HEK293 (cell line): ENCODE measurements at regions not wholly inside any gene's neighbourhood (a gene's known extent, or its start where the extent isn't known, plus 50 kb on each side); places are given as distances from the start of the nearest gene placed in this dataset.

ENCODE experiments used
- CTCF ChIA-PET: fragments of 350-600 bp; formaldehyde crosslinking; extraction: SDS; loops from one replicate; lab custom pipeline; 2021; ENCODE audit warnings: antibody characterized with exemption; lab: Yijun Ruan, JAX
- POLR2A ChIA-PET: fragments of 300-600 bp; formaldehyde crosslinking; extraction: SDS; loops from one replicate; lab custom pipeline; 2020; ENCODE audit warnings: antibody characterized with exemption, inconsistent platforms; lab: Yijun Ruan, JAX
- H3K27ac ChIP-seq: fragments of 200-500 bp; sonication (Bioruptor generic); 2 replicates; pipeline ENCODE4 v1.5.1; 2014; ENCODE audit warnings: low read depth, low read length, control low read depth, inconsistent platforms; ENCODE audit errors: extremely low read depth
- H3K36me3 ChIP-seq, 2 experiments: fragments of 200-500 bp in 1 of 2; sonication (Bioruptor generic) in 1 of 2; 1 replicate in 1 of 2; 2 replicates in 1 of 2; pipeline ENCODE4 v1.5.1; 2014 to 2017; ENCODE audit warnings: inconsistent platforms in 2 of 2, low read length in 2 of 2; ENCODE audit not compliant: control insufficient read depth in 2 of 2, insufficient read depth in 1 of 2
- H3K4me1 ChIP-seq: fragments of 200-500 bp; sonication (Bioruptor generic); 2 replicates; pipeline ENCODE4 v1.5.1; 2014; ENCODE audit warnings: mild to moderate bottlenecking, low read length, inconsistent platforms; ENCODE audit not compliant: control insufficient read depth, insufficient read depth
- H3K4me3 ChIP-seq: 2 replicates; pipeline ENCODE4 v1.5.1; 2011; ENCODE audit warnings: low read depth, mild to moderate bottlenecking, control low read depth, low read length, moderate library complexity
- H3K9me3 ChIP-seq: fragments of 200-500 bp; sonication (Bioruptor generic); 2 replicates; pipeline ENCODE4 v1.5.1; 2014; ENCODE audit warnings: low read depth, low read length, inconsistent platforms; ENCODE audit not compliant: control insufficient read depth, insufficient read depth
- BCL11A ChIP-seq: fragments of 450-650 bp; formaldehyde crosslinking; IDR thresholded peaks from 2 replicates; pipeline ENCODE4 v1.5.1; 2016; ENCODE audit warnings: low read depth, missing biosample characterization, missing genetic modification characterization
- GFI1B ChIP-seq: fragments of 450-650 bp; formaldehyde crosslinking; IDR thresholded peaks from 2 replicates; pipeline ENCODE4 v1.5.1; 2016; ENCODE audit warnings: missing biosample characterization, missing genetic modification characterization
- GLI4 ChIP-seq: fragments of 450-650 bp; formaldehyde crosslinking; IDR thresholded peaks from 2 replicates; pipeline ENCODE4 v1.5.1; 2016; ENCODE audit warnings: missing biosample characterization, missing genetic modification characterization
- REPIN1 ChIP-seq: fragments of 450-650 bp; formaldehyde crosslinking; IDR thresholded peaks from 2 replicates; pipeline ENCODE4 v1.5.1; 2017; ENCODE audit warnings: missing biosample characterization, missing genetic modification characterization, low read depth
- SP3 ChIP-seq: fragments of 450-650 bp; formaldehyde crosslinking; IDR thresholded peaks from 2 replicates; pipeline ENCODE4 v1.5.1; 2016; ENCODE audit warnings: missing biosample characterization, missing genetic modification characterization
- ZBTB1 ChIP-seq: fragments of 450-650 bp; formaldehyde crosslinking; IDR thresholded peaks from 2 replicates; pipeline ENCODE4 v1.5.1; 2016; ENCODE audit warnings: missing biosample characterization, missing genetic modification characterization
- ZBTB21 ChIP-seq: fragments of 450-650 bp; formaldehyde crosslinking; IDR thresholded peaks from 2 replicates; pipeline ENCODE4 v1.5.1; 2017; ENCODE audit warnings: missing biosample characterization, missing genetic modification characterization
- ZFP37 ChIP-seq: fragments of 450-650 bp; formaldehyde crosslinking; IDR thresholded peaks from 2 replicates; pipeline ENCODE4 v1.5.1; 2016; ENCODE audit warnings: missing biosample characterization, missing genetic modification characterization
- ZNF121 ChIP-seq: fragments of 450-650 bp; formaldehyde crosslinking; IDR thresholded peaks from 2 replicates; pipeline ENCODE4 v1.5.1; 2016; ENCODE audit warnings: missing biosample characterization, missing genetic modification characterization
- ZNF132 ChIP-seq: fragments of 450-650 bp; formaldehyde crosslinking; IDR thresholded peaks from 2 replicates; pipeline ENCODE4 v1.5.1; 2017; ENCODE audit warnings: missing biosample characterization, missing genetic modification characterization, borderline replicate concordance
- ZNF146 ChIP-seq: fragments of 450-650 bp; formaldehyde crosslinking; IDR thresholded peaks from 2 replicates; pipeline ENCODE4 v1.5.1; 2016; ENCODE audit warnings: missing biosample characterization, missing genetic modification characterization
- ZNF16 ChIP-seq: fragments of 450-650 bp; formaldehyde crosslinking; IDR thresholded peaks from 2 replicates; pipeline ENCODE4 v1.5.1; 2016; ENCODE audit warnings: low read depth, missing biosample characterization, missing genetic modification characterization
- ZNF184 ChIP-seq: fragments of 450-650 bp; IDR thresholded peaks from 2 replicates; pipeline ENCODE4 v1.5.1; 2018; ENCODE audit warnings: missing biosample characterization, mild to moderate bottlenecking, missing genetic modification characterization
- ZNF223 ChIP-seq: fragments of 450-650 bp; formaldehyde crosslinking; IDR thresholded peaks from 2 replicates; pipeline ENCODE4 v1.5.1; 2016; ENCODE audit warnings: missing biosample characterization, missing genetic modification characterization
- ZNF266 ChIP-seq: fragments of 450-650 bp; formaldehyde crosslinking; IDR thresholded peaks from 2 replicates; pipeline ENCODE4 v1.5.1; 2016; ENCODE audit warnings: missing biosample characterization, missing genetic modification characterization, low read depth
- ZNF335 ChIP-seq: fragments of 450-650 bp; formaldehyde crosslinking; conservative IDR thresholded peaks from 2 replicates; pipeline ENCODE4 v1.5.1; 2016; ENCODE audit warnings: missing biosample characterization, missing genetic modification characterization
- ZNF366 ChIP-seq: fragments of 450-650 bp; formaldehyde crosslinking; conservative IDR thresholded peaks from 2 replicates; pipeline ENCODE4 v1.5.1; 2016; ENCODE audit warnings: missing biosample characterization, missing genetic modification characterization
- ZNF37A ChIP-seq: fragments of 450-650 bp; IDR thresholded peaks from 2 replicates; pipeline ENCODE4 v1.5.1; 2018; ENCODE audit warnings: missing biosample characterization, missing genetic modification characterization
- ZNF510 ChIP-seq: fragments of 450-650 bp; formaldehyde crosslinking; IDR thresholded peaks from 2 replicates; pipeline ENCODE4 v1.5.1; 2018; ENCODE audit warnings: mild to moderate bottlenecking, missing genetic modification characterization, missing biosample characterization; ENCODE audit not compliant: insufficient replicate concordance
- ZNF561 ChIP-seq: fragments of 450-650 bp; IDR thresholded peaks from 2 replicates; pipeline ENCODE4 v1.5.1; 2018; ENCODE audit warnings: missing biosample characterization, missing genetic modification characterization, borderline replicate concordance
- ZNF629 ChIP-seq: fragments of 450-650 bp; formaldehyde crosslinking; IDR thresholded peaks from 2 replicates; pipeline ENCODE4 v1.5.1; 2017; ENCODE audit warnings: missing biosample characterization, missing genetic modification characterization
- ZNF660 ChIP-seq: fragments of 450-650 bp; IDR thresholded peaks from 2 replicates; pipeline ENCODE4 v1.5.1; 2018; ENCODE audit warnings: missing biosample characterization, mild to moderate bottlenecking, missing genetic modification characterization
- ZNF677 ChIP-seq: fragments of 450-650 bp; IDR thresholded peaks from 2 replicates; pipeline ENCODE4 v1.5.0; 2018; ENCODE audit warnings: missing biosample characterization, mild to moderate bottlenecking, missing genetic modification characterization, moderate library complexity
- ZNF785 ChIP-seq: fragments of 450-650 bp; formaldehyde crosslinking; IDR thresholded peaks from 2 replicates; pipeline ENCODE4 v1.5.1; 2016; ENCODE audit warnings: missing biosample characterization, missing genetic modification characterization
- ZXDB ChIP-seq: fragments of 450-650 bp; formaldehyde crosslinking; IDR thresholded peaks from 2 replicates; pipeline ENCODE4 v1.5.1; 2016; ENCODE audit warnings: missing biosample characterization, missing genetic modification characterization
- TF ChIP-seq, protein P1 (sequence below): sonication (generic); formaldehyde crosslinking; IDR thresholded peaks from 2 replicates; pipeline ENCODE4 v1.8.1; 2022; ENCODE audit warnings: mild to moderate bottlenecking, moderate library complexity, missing genetic modification reagents
- TF ChIP-seq, protein P2 (sequence below): fragments of 450-650 bp; formaldehyde crosslinking; IDR thresholded peaks from 2 replicates; pipeline ENCODE4 v1.5.1; 2016; ENCODE audit warnings: missing biosample characterization, missing genetic modification characterization
- TF ChIP-seq, protein P3 (sequence below): fragments of 450-650 bp; formaldehyde crosslinking; IDR thresholded peaks from 2 replicates; pipeline ENCODE4 v1.5.1; 2017; ENCODE audit warnings: missing biosample characterization, mild to moderate bottlenecking, missing genetic modification characterization, moderate library complexity
- TF ChIP-seq, protein P4 (sequence below): IDR thresholded peaks from 2 replicates; pipeline ENCODE4 v1.6.1; 2011; ENCODE audit warnings: mild to moderate bottlenecking, low read depth, low read length, borderline replicate concordance
- TF ChIP-seq, protein P5 (sequence below): fragments of 450-650 bp; formaldehyde crosslinking; IDR thresholded peaks from 2 replicates; pipeline ENCODE4 v1.5.1; 2016; ENCODE audit warnings: missing biosample characterization, missing genetic modification characterization, borderline replicate concordance

DNA sequence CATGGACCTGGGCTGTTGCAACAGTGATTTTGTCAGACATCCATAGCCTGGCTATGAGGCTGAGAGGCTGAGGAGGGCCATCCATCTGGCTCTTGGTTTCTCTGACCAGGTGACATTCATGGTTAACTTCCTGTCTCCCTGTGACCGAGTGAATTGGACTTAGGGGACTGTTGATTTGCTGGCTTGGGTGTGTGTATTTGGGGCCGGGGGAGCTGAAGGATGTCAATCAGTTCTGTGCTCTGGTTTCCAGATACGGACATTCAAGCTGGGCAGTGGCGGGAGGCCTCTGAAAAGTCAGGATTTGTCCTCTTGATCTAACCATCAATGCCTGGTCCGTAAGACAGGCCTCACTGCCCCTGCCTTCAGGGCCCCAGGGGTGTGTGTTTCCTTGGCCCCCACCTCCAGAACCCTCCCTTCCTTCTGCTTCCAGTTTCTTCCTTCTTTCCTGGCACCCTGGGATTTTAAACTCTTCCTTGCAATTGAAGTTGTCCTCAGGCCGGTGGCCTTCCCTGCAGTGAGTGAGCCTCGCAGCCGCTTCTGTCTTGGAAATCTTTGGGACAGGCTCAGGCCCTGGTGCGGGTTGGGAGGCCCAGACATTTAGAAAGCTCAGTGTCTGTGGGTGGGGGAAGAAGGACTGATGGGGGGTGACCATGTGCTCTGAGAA, 54.7 kb upstream of the HAAO start:
- TF ChIP-seq ZNF660 (no peak), ZNF184 (tag by site-specific recombination) (no peak), ZNF629 (no peak), ZNF561 (tag by site-specific recombination) (no peak), BCL11A (tag by site-specific recombination) (no peak), ZXDB (no peak), ZNF266 (no peak), ZNF785 (tag by site-specific recombination) (no peak), ZNF510 (no peak), ZNF223 (tag by site-specific recombination) (no peak), ZNF121 (no peak), REPIN1 (no peak), ZNF146 (tag by site-specific recombination) (no peak), GFI1B (no peak), ZNF677 (tag by site-specific recombination) (no peak), ZNF132 (tag by site-specific recombination) (no peak)
- TF ChIP-seq, protein P1, sequence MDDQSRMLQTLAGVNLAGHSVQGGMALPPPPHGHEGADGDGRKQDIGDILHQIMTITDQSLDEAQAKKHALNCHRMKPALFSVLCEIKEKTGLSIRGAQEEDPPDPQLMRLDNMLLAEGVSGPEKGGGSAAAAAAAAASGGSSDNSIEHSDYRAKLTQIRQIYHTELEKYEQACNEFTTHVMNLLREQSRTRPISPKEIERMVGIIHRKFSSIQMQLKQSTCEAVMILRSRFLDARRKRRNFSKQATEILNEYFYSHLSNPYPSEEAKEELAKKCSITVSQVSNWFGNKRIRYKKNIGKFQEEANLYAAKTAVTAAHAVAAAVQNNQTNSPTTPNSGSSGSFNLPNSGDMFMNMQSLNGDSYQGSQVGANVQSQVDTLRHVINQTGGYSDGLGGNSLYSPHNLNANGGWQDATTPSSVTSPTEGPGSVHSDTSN (CRISPR knock-in tag) = no peak
- no peaks in the 10 kb centered on the region for H3K9me3 ChIP-seq
- peaks cover 6% of the 10 kb centered on the region; the same call in 1 of the 2 replicates for H3K4me1 ChIP-seq
- no peak overlapping the region for H3K27ac ChIP-seq
- CTCF ChIA-PET = interaction anchor here (0.6 to 4.2 kb wide), 3 partner anchors 12 to 765 kb away, joined by 4 to 24 read pairs (median 5); no protein-coding TSS in a partner anchor
- H3K4me3 ChIP-seq = no peak overlapping the region
- POLR2A ChIA-PET = interaction anchor here (0.7 kb wide), 1 partner anchor 346 kb away, joined by 8 read pairs; no protein-coding TSS in a partner anchor
- H3K36me3 ChIP-seq = no peaks in the 10 kb centered on the region

DNA sequence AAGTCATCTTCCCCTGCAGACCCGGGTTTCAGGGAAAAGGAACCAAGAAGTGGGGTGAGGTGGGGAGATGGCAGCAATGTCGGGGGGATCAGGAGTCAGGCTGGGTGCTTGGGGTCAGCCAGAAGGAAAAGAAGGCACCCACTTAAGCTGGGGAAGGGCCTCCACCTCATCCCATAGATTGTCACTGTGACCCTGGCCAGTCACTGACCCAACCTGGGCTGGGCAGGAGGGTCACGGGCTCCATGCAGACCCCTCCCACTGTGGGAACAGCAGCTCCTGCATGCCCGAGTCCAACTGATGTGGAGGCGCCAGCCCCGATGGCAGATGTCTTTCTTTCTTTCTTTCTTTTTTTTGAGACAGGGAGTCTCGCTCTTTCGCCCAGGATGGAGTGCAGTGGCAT, 53.6 kb upstream of the HAAO start:
- no peaks in the 10 kb centered on the region for H3K36me3 ChIP-seq
- CTCF ChIA-PET = interaction anchor here (1.0 to 4.2 kb wide), 2 partner anchors 13 to 696 kb away, joined by 3 to 24 read pairs; no protein-coding TSS in a partner anchor
- POLR2A ChIA-PET = no interaction called here
- no peak overlapping the region for H3K27ac ChIP-seq
- no peak overlapping the region for H3K4me3 ChIP-seq
- H3K4me1 ChIP-seq = peaks cover 6% of the 10 kb centered on the region; the same call in 1 of the 2 replicates
- H3K9me3 ChIP-seq = no peaks in the 10 kb centered on the region
- TF ChIP-seq, protein P2, sequence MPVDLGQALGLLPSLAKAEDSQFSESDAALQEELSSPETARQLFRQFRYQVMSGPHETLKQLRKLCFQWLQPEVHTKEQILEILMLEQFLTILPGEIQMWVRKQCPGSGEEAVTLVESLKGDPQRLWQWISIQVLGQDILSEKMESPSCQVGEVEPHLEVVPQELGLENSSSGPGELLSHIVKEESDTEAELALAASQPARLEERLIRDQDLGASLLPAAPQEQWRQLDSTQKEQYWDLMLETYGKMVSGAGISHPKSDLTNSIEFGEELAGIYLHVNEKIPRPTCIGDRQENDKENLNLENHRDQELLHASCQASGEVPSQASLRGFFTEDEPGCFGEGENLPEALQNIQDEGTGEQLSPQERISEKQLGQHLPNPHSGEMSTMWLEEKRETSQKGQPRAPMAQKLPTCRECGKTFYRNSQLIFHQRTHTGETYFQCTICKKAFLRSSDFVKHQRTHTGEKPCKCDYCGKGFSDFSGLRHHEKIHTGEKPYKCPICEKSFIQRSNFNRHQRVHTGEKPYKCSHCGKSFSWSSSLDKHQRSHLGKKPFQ = no peak
- TF ChIP-seq ZFP37 (tag by site-specific recombination) = no peak
- TF ChIP-seq, protein P3, sequence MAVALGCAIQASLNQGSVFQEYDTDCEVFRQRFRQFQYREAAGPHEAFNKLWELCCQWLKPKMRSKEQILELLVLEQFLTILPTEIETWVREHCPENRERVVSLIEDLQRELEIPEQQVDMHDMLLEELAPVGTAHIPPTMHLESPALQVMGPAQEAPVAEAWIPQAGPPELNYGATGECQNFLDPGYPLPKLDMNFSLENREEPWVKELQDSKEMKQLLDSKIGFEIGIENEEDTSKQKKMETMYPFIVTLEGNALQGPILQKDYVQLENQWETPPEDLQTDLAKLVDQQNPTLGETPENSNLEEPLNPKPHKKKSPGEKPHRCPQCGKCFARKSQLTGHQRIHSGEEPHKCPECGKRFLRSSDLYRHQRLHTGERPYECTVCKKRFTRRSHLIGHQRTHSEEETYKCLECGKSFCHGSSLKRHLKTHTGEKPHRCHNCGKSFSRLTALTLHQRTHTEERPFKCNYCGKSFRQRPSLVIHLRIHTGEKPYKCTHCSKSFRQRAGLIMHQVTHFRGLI = no peak
- no peak for TF ChIP-seq ZBTB1 (tag by site-specific recombination)
- TF ChIP-seq ZNF366 (tag by site-specific recombination) = no peak
- TF ChIP-seq, protein P4, sequence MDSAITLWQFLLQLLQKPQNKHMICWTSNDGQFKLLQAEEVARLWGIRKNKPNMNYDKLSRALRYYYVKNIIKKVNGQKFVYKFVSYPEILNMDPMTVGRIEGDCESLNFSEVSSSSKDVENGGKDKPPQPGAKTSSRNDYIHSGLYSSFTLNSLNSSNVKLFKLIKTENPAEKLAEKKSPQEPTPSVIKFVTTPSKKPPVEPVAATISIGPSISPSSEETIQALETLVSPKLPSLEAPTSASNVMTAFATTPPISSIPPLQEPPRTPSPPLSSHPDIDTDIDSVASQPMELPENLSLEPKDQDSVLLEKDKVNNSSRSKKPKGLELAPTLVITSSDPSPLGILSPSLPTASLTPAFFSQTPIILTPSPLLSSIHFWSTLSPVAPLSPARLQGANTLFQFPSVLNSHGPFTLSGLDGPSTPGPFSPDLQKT = no peak
- no peak for TF ChIP-seq ZNF335 (tag by site-specific recombination)
- TF ChIP-seq ZNF37A (tag by site-specific recombination) = no peak
- no peak for TF ChIP-seq GLI4
- TF ChIP-seq SP3 = no peak
- TF ChIP-seq, protein P5, sequence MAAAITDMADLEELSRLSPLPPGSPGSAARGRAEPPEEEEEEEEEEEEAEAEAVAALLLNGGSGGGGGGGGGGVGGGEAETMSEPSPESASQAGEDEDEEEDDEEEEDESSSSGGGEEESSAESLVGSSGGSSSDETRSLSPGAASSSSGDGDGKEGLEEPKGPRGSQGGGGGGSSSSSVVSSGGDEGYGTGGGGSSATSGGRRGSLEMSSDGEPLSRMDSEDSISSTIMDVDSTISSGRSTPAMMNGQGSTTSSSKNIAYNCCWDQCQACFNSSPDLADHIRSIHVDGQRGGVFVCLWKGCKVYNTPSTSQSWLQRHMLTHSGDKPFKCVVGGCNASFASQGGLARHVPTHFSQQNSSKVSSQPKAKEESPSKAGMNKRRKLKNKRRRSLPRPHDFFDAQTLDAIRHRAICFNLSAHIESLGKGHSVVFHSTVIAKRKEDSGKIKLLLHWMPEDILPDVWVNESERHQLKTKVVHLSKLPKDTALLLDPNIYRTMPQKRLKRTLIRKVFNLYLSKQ = no peak
- TF ChIP-seq ZXDB = no peak
- TF ChIP-seq ZNF16 = no peak
- no peak for TF ChIP-seq ZBTB21 (tag by site-specific recombination)
